ENCODE measurements at regions not wholly inside any gene's neighbourhood (a gene's known extent, or its start where the extent isn't known, plus 50 kb on each side); places are given as distances from the start of the nearest gene placed in this dataset.

DNA sequence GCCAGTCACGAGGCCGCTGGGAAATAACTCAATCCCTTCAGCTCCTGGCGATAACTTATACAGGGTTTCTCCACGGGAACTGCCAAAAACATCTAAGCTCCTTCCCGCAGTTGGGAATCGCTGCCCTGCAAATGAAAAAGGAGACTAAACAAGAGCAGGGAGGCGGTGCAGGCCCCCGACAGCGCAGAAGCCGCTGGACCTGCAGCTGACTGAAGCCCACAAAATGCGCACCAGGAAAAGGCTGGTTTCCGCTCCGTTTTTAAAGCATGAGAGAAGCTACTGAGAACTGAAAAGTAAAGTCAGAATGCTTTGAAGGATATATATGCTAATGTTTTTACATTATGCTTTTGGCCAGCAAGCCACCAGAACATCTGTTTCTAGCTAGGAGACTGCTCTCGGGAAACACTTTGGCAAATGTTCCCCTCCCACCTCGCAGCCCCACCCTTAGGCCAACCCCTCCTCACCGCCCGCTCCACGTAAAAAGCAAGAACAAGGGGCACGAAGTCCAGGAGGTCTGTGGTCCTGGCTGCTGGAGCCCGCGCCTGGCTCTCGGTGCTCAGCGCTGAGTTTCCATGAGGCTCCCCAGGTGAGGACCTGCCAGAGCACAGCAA is 90.5 kb downstream of the SOD2 start:
- in situ Hi-C loops (cut with MboI), result no loop called here
- Histone ChIP-seq H3K27me3 (ENCODE audit: control insufficient read depth in 2 of 2, insufficient read depth in 2 of 2, low read length in 2 of 2) (peaks cover 30 to 48% of the 10 kb centered on the region in 2 experiments), H2AFZ (ENCODE audit: low read depth, low read length) (no peak overlapping the region), H3K79me2 (ENCODE audit: control insufficient read depth, insufficient read depth, low read length) (no peaks in the 10 kb centered on the region), H3K9ac (ENCODE audit: insufficient read depth in 1 of 2, low read depth in 2 of 2, low read length in 2 of 2) (no peak overlapping the region), H3K9me1 (ENCODE audit: control insufficient read depth, insufficient read depth, low read length) (no peaks in the 10 kb centered on the region), H3K36me3 (ENCODE audit: control insufficient read depth, insufficient read depth, low read length) (no peaks in the 10 kb centered on the region), H3K4me3 (no peak overlapping the region), H4K20me1 (replicated peaks; ENCODE audit: control insufficient read depth, insufficient read depth, low read length) (no peaks in the 10 kb centered on the region), H3K9me3 (replicated peaks; ENCODE audit: control insufficient read depth, insufficient read depth, low read depth, low read length) (no peaks in the 10 kb centered on the region), H3K27ac (ENCODE audit: extremely low read depth, low read depth, low read length) (no peak overlapping the region), H3K4me2 (ENCODE audit: insufficient read depth, low read length) (no peak overlapping the region), H3K4me1 (replicated peaks in 1 of 2; ENCODE audit: control insufficient read depth in 2 of 2, insufficient read depth in 2 of 2, low read length in 2 of 2) (peaks cover 0 to 5% of the 10 kb centered on the region in 2 experiments; a peak in 1 of 5 replicates)
- BruUV-seq (replicated peaks), result no TSS peak
- no peak for DNase-seq (ENCODE audit: extremely low read depth in 1 of 4, low spot score in 3 of 4)
- ChIA-PET CTCF (ENCODE audit: low intra/inter-chr PET ratio) (no interaction called here), POLR2A (interaction anchor here (0.6 to 0.7 kb wide), 2 partner anchors 11 to 312 kb away, joined by 3 read pairs; no protein-coding TSS in a partner anchor)
- WGBS (ENCODE audit: insufficient coverage, low coverage, missing lambda C conversion rate), result 8% methylated on average over 23 of the region's 23 CpGs
- intact Hi-C loops (cut with micrococcal nuclease), result no loop called here
- no peak for FAIRE-seq
- ATAC-seq, result no peak
- TF ChIP-seq, protein P1, sequence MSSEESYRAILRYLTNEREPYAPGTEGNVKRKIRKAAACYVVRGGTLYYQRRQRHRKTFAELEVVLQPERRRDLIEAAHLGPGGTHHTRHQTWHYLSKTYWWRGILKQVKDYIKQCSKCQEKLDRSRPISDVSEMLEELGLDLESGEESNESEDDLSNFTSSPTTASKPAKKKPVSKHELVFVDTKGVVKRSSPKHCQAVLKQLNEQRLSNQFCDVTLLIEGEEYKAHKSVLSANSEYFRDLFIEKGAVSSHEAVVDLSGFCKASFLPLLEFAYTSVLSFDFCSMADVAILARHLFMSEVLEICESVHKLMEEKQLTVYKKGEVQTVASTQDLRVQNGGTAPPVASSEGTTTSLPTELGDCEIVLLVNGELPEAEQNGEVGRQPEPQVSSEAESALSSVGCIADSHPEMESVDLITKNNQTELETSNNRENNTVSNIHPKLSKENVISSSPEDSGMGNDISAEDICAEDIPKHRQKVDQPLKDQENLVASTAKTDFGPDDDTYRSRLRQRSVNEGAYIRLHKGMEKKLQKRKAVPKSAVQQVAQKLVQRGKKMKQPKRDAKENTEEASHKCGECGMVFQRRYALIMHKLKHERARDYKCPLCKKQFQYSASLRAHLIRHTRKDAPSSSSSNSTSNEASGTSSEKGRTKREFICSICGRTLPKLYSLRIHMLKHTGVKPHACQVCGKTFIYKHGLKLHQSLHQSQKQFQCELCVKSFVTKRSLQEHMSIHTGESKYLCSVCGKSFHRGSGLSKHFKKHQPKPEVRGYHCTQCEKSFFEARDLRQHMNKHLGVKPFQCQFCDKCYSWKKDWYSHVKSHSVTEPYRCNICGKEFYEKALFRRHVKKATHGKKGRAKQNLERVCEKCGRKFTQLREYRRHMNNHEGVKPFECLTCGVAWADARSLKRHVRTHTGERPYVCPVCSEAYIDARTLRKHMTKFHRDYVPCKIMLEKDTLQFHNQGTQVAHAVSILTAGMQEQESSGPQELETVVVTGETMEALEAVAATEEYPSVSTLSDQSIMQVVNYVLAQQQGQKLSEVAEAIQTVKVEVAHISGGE (CRISPR knock-in tag; IDR thresholded peaks at IDR 0.05), result no peak
- no peak for TF ChIP-seq KAT7 (CRISPR knock-in tag; IDR thresholded peaks at IDR 0.05; ENCODE audit: borderline replicate concordance)
- no peak for TF ChIP-seq ZNF436 (CRISPR knock-in tag; IDR thresholded peaks at IDR 0.05)
- no peak for TF ChIP-seq ZNF584 (CRISPR knock-in tag; IDR thresholded peaks at IDR 0.05; ENCODE audit: low read depth)
- TF ChIP-seq FOXJ2 (tag; IDR thresholded peaks at IDR 0.05), result no peak
- TF ChIP-seq, protein P2, sequence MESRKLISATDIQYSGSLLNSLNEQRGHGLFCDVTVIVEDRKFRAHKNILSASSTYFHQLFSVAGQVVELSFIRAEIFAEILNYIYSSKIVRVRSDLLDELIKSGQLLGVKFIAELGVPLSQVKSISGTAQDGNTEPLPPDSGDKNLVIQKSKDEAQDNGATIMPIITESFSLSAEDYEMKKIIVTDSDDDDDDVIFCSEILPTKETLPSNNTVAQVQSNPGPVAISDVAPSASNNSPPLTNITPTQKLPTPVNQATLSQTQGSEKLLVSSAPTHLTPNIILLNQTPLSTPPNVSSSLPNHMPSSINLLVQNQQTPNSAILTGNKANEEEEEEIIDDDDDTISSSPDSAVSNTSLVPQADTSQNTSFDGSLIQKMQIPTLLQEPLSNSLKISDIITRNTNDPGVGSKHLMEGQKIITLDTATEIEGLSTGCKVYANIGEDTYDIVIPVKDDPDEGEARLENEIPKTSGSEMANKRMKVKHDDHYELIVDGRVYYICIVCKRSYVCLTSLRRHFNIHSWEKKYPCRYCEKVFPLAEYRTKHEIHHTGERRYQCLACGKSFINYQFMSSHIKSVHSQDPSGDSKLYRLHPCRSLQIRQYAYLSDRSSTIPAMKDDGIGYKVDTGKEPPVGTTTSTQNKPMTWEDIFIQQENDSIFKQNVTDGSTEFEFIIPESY (CRISPR knock-in tag; IDR thresholded peaks at IDR 0.05), result no peak
- TF ChIP-seq, protein P3, sequence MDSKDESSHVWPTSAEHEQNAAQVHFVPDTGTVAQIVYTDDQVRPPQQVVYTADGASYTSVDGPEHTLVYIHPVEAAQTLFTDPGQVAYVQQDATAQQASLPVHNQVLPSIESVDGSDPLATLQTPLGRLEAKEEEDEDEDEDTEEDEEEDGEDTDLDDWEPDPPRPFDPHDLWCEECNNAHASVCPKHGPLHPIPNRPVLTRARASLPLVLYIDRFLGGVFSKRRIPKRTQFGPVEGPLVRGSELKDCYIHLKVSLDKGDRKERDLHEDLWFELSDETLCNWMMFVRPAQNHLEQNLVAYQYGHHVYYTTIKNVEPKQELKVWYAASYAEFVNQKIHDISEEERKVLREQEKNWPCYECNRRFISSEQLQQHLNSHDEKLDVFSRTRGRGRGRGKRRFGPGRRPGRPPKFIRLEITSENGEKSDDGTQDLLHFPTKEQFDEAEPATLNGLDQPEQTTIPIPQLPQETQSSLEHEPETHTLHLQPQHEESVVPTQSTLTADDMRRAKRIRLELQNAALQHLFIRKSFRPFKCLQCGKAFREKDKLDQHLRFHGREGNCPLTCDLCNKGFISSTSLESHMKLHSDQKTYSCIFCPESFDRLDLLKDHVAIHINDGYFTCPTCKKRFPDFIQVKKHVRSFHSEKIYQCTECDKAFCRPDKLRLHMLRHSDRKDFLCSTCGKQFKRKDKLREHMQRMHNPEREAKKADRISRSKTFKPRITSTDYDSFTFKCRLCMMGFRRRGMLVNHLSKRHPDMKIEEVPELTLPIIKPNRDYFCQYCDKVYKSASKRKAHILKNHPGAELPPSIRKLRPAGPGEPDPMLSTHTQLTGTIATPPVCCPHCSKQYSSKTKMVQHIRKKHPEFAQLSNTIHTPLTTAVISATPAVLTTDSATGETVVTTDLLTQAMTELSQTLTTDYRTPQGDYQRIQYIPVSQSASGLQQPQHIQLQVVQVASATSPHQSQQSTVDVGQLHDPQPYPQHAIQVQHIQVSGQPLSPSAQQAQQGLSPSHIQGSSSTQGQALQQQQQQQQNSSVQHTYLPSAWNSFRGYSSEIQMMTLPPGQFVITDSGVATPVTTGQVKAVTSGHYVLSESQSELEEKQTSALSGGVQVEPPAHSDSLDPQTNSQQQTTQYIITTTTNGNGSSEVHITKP (IDR thresholded peaks at IDR 0.05; ENCODE audit: partially characterized antibody), result no peak
- no peak for TF ChIP-seq FOXK2 (conservative IDR thresholded peaks at IDR 0.05 in 1 of 2, IDR thresholded peaks at IDR 0.05 in 1 of 2; ENCODE audit: low read depth in 2 of 2)
- no peak for TF ChIP-seq SMAD1 (IDR thresholded peaks at IDR 0.05; ENCODE audit: low read depth, low read length, partially characterized antibody)
- TF ChIP-seq CAMTA2 (CRISPR knock-in tag; conservative IDR thresholded peaks at IDR 0.05), result no peak
- TF ChIP-seq SIN3A (IDR thresholded peaks at IDR 0.05; ENCODE audit: borderline replicate concordance in 2 of 2, control insufficient read depth in 1 of 2, low read depth in 2 of 2, low read length in 2 of 2), result no peak
- TF ChIP-seq RFX1 (IDR thresholded peaks at IDR 0.05), result no peak

Measured in K562 (cell line).